ENCODE measurements at regions not wholly inside any gene's neighbourhood (a gene's known extent, or its start where the extent isn't known, plus 50 kb on each side); places are given as distances from the start of the nearest gene placed in this dataset.

DNA sequence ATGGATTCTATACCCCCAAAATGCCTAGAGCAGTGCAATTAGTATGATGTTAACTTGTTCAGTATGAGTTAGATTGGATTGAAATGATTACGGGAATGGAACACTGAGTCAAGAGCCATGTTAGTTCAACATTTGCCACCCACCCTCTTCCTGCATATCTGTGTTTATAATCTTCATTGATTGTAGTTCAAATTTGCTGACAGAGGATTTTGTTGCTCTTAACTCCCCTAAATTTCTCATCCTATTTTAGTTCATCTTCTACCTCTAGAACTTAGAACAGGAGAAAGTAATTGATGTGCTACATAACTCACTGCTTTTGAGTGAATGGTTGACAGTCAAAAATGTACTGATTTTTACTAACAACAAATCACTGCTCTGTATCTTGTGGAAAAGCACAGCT, 673.5 kb upstream of the NRXN1 start:
- TF ChIP-seq CTCF (IDR thresholded peaks at IDR 0.05) (no peak), EP300 (IDR thresholded peaks at IDR 0.05) (no peak)
